ENCODE measurements at regions not wholly inside any gene's neighbourhood (a gene's known extent, or its start where the extent isn't known, plus 50 kb on each side); places are given as distances from the start of the nearest gene placed in this dataset.

GRCh38 chr2:2671826-2672225 lies 340.8 kb upstream of the MYT1L start:
- no peaks in the 10 kb centered on the region for H3K4me1 Mint-ChIP-seq
- H3K4me3 Mint-ChIP-seq, result no peak overlapping the region
- H3K27ac Mint-ChIP-seq, result no peak overlapping the region

GRCh38 chr2:2669316-2669715 lies 338.2 kb upstream of the MYT1L start:
- H3K4me3 Mint-ChIP-seq, result no peak overlapping the region
- H3K9me3 Mint-ChIP-seq, result peaks cover 4% of the 10 kb centered on the region
- H3K4me1 Mint-ChIP-seq, result no peaks in the 10 kb centered on the region
- H3K36me3 Mint-ChIP-seq (ENCODE audit: low read depth), result no peaks in the 10 kb centered on the region
- ATAC-seq (replicated peaks), result no peak
- peaks cover 7% of the 10 kb centered on the region for H3K27me3 Mint-ChIP-seq
- no peak overlapping the region for H3K27ac Mint-ChIP-seq

More at GRCh38 chr2:2671826-2672225, 340.8 kb upstream of the MYT1L start:
- ATAC-seq (replicated peaks), result no peak
- no peaks in the 10 kb centered on the region for H3K36me3 Mint-ChIP-seq (ENCODE audit: low read depth)
- H3K27me3 Mint-ChIP-seq, result peaks cover 10% of the 10 kb centered on the region
- H3K9me3 Mint-ChIP-seq, result peaks cover 4% of the 10 kb centered on the region

GRCh38 chr2:2668681-2669265 lies 337.7 kb upstream of the MYT1L start:
- H3K4me1 Mint-ChIP-seq, result no peaks in the 10 kb centered on the region
- H3K27ac Mint-ChIP-seq, result no peak overlapping the region
- peaks cover 4% of the 10 kb centered on the region for H3K9me3 Mint-ChIP-seq
- no peak for ATAC-seq (replicated peaks)
- peaks cover 10% of the 10 kb centered on the region for H3K27me3 Mint-ChIP-seq
- no peaks in the 10 kb centered on the region for H3K36me3 Mint-ChIP-seq (ENCODE audit: low read depth)
- H3K4me3 Mint-ChIP-seq, result no peak overlapping the region

GRCh38 chr2:2667690-2668089 lies 336.6 kb upstream of the MYT1L start:
- no peak overlapping the region for H3K4me3 Mint-ChIP-seq
- no peak overlapping the region for H3K27ac Mint-ChIP-seq
- peaks cover 4% of the 10 kb centered on the region for H3K9me3 Mint-ChIP-seq
- H3K4me1 Mint-ChIP-seq, result no peaks in the 10 kb centered on the region
- ATAC-seq (replicated peaks), result no peak
- peaks cover 10% of the 10 kb centered on the region for H3K27me3 Mint-ChIP-seq
- H3K36me3 Mint-ChIP-seq (ENCODE audit: low read depth), result no peaks in the 10 kb centered on the region

GRCh38 chr2:2665834-2666133 lies 334.7 kb upstream of the MYT1L start:
- Mint-ChIP-seq H3K36me3 (ENCODE audit: low read depth) (no peaks in the 10 kb centered on the region), H3K27ac (no peak overlapping the region), H3K27me3 (peaks cover 7% of the 10 kb centered on the region), H3K4me1 (no peaks in the 10 kb centered on the region), H3K4me3 (no peak overlapping the region), H3K9me3 (no peaks in the 10 kb centered on the region)
- no peak for ATAC-seq (replicated peaks)

GRCh38 chr2:2664989-2665833 lies 334.1 kb upstream of the MYT1L start:
- Mint-ChIP-seq H3K4me1 (no peaks in the 10 kb centered on the region), H3K27ac (no peak overlapping the region), H3K36me3 (ENCODE audit: low read depth) (no peaks in the 10 kb centered on the region), H3K9me3 (no peaks in the 10 kb centered on the region), H3K4me3 (no peak overlapping the region), H3K27me3 (peaks cover 7% of the 10 kb centered on the region)
- ATAC-seq (replicated peaks), result peak; percentile 37

GRCh38 chr2:2663401-2664036 lies 332.4 kb upstream of the MYT1L start:
- Mint-ChIP-seq H3K27ac (no peak overlapping the region), H3K9me3 (peaks cover 4% of the 10 kb centered on the region), H3K36me3 (ENCODE audit: low read depth) (no peaks in the 10 kb centered on the region), H3K4me3 (no peak overlapping the region), H3K27me3 (peaks cover 7% of the 10 kb centered on the region), H3K4me1 (no peaks in the 10 kb centered on the region)
- no peak for ATAC-seq (replicated peaks)

- no peak for ATAC-seq (replicated peaks)
- H3K4me1 Mint-ChIP-seq, result no peaks in the 10 kb centered on the region
- no peak overlapping the region for H3K4me3 Mint-ChIP-seq
- peaks cover 8% of the 10 kb centered on the region for H3K9me3 Mint-ChIP-seq
- no peaks in the 10 kb centered on the region for H3K36me3 Mint-ChIP-seq (ENCODE audit: low read depth)
- H3K27me3 Mint-ChIP-seq, result peaks cover 7% of the 10 kb centered on the region
- H3K27ac Mint-ChIP-seq, result no peak overlapping the region
Observed at GRCh38 chr2:2662847-2663356, 331.8 kb upstream of the MYT1L start.

GRCh38 chr2:2662037-2662846 lies 331.2 kb upstream of the MYT1L start:
- peaks cover 7% of the 10 kb centered on the region for H3K27me3 Mint-ChIP-seq
- no peak overlapping the region for H3K27ac Mint-ChIP-seq
- H3K9me3 Mint-ChIP-seq, result peaks cover 8% of the 10 kb centered on the region
- H3K36me3 Mint-ChIP-seq (ENCODE audit: low read depth), result no peaks in the 10 kb centered on the region
- no peaks in the 10 kb centered on the region for H3K4me1 Mint-ChIP-seq
- ATAC-seq (replicated peaks), result no peak
- no peak overlapping the region for H3K4me3 Mint-ChIP-seq

GRCh38 chr2:2660789-2661355 lies 329.8 kb upstream of the MYT1L start:
- H3K27me3 Mint-ChIP-seq, result peaks cover 12% of the 10 kb centered on the region
- ATAC-seq (replicated peaks), result no peak
- no peak overlapping the region for H3K4me3 Mint-ChIP-seq
- H3K4me1 Mint-ChIP-seq, result no peaks in the 10 kb centered on the region
- H3K27ac Mint-ChIP-seq, result no peak overlapping the region
- no peaks in the 10 kb centered on the region for H3K36me3 Mint-ChIP-seq (ENCODE audit: low read depth)
- peaks cover 8% of the 10 kb centered on the region for H3K9me3 Mint-ChIP-seq

- Mint-ChIP-seq H3K27ac (no peak overlapping the region), H3K36me3 (ENCODE audit: low read depth) (no peaks in the 10 kb centered on the region), H3K4me3 (no peak overlapping the region), H3K27me3 (peaks cover 10% of the 10 kb centered on the region), H3K4me1 (no peaks in the 10 kb centered on the region), H3K9me3 (peaks cover 8% of the 10 kb centered on the region)
- ATAC-seq (replicated peaks), result no peak
Observed at GRCh38 chr2:2657121-2657962, 326.3 kb upstream of the MYT1L start.

- Mint-ChIP-seq H3K27me3 (peaks cover 16% of the 10 kb centered on the region), H3K36me3 (ENCODE audit: low read depth) (no peaks in the 10 kb centered on the region), H3K4me1 (no peaks in the 10 kb centered on the region), H3K9me3 (peaks cover 8% of the 10 kb centered on the region), H3K4me3 (no peak overlapping the region), H3K27ac (no peak overlapping the region)
- no peak for ATAC-seq (replicated peaks)
Observed at GRCh38 chr2:2656115-2657011, 325.3 kb upstream of the MYT1L start.

Data from activated T-helper 17 cell treated with anti-CD3 and anti-CD28 coated beads, Interleukin-2, amount 50 U/mL, for 72 hours (primary cell).